Dermis microvascular lymphatic vessel endothelial cell (primary cell): ENCODE measurements at regions not wholly inside any gene's neighbourhood (a gene's known extent, or its start where the extent isn't known, plus 50 kb on each side); places are given as distances from the start of the nearest gene placed in this dataset.
"Not testable (repeated sequence)": the region's sequence is repeated elsewhere in the genome, so short reads cannot be mapped to it uniquely, and the experiment has no call there.

Source experiments
- DNase-seq, 2 donors: peaks; one replicate each; pipeline versions ENCODE4 v3.0.0 to v3.0.0-alpha.2; 2010; ENCODE audit warnings: low read depth in 2 of 2

- DNase-seq, result not testable (repeated sequence)
Measured at GRCh38 chr6:48530978-48531377, 420.0 kb upstream of the PTCHD4 start.

- no peak for DNase-seq
Measured at GRCh38 chr6:48525849-48526248, 414.9 kb upstream of the PTCHD4 start.

- DNase-seq, result no peak
Measured at GRCh38 chr6:48520951-48521350, 410.0 kb upstream of the PTCHD4 start.

- no peak for DNase-seq
Measured at GRCh38 chr6:48512390-48512789, 401.4 kb upstream of the PTCHD4 start.

GRCh38 chr6:48511378-48511777 lies 400.4 kb upstream of the PTCHD4 start:
- DNase-seq, result no peak

- DNase-seq, result no peak
Measured at GRCh38 chr6:48505621-48506020, 394.6 kb upstream of the PTCHD4 start.

- not testable (repeated sequence) for DNase-seq
Measured at GRCh38 chr6:48493432-48493831, 382.4 kb upstream of the PTCHD4 start.

- no peak for DNase-seq
Measured at GRCh38 chr6:48490658-48491057, 379.7 kb upstream of the PTCHD4 start.

GRCh38 chr6:48486876-48487275 lies 375.9 kb upstream of the PTCHD4 start:
- no peak for DNase-seq

GRCh38 chr6:48486373-48486772 lies 375.4 kb upstream of the PTCHD4 start:
- no peak for DNase-seq

GRCh38 chr6:48476257-48476656 lies 365.3 kb upstream of the PTCHD4 start:
- peak in 1 of 2 donors; percentile 45 for DNase-seq

- DNase-seq, result no peak
Measured at GRCh38 chr6:48475275-48475674, 364.3 kb upstream of the PTCHD4 start.

- DNase-seq, result no peak
Measured at GRCh38 chr6:48474830-48475229, 363.8 kb upstream of the PTCHD4 start.

GRCh38 chr6:48474136-48474535 lies 363.1 kb upstream of the PTCHD4 start:
- no peak for DNase-seq

- no peak for DNase-seq
Measured at GRCh38 chr6:48472535-48472934, 361.5 kb upstream of the PTCHD4 start.

- DNase-seq, result no peak
Measured at GRCh38 chr6:48472091-48472490, 361.1 kb upstream of the PTCHD4 start.

GRCh38 chr6:48471326-48471725 lies 360.3 kb upstream of the PTCHD4 start:
- no peak for DNase-seq

GRCh38 chr6:48449002-48449401 lies 338.0 kb upstream of the PTCHD4 start:
- DNase-seq, result no peak

- no peak for DNase-seq
Measured at GRCh38 chr6:48447251-48447650, 336.3 kb upstream of the PTCHD4 start.

GRCh38 chr6:48429610-48430009 lies 318.6 kb upstream of the PTCHD4 start:
- peak in 1 of 2 donors; percentile 2 for DNase-seq

GRCh38 chr6:48429021-48429420 lies 318.0 kb upstream of the PTCHD4 start:
- DNase-seq, result peak in 1 of 2 donors; percentile 3

GRCh38 chr6:48426636-48427035 lies 315.6 kb upstream of the PTCHD4 start:
- no peak for DNase-seq

- DNase-seq, result no peak
Measured at GRCh38 chr6:48423640-48424365, 312.8 kb upstream of the PTCHD4 start.

- DNase-seq, result no peak
Measured at GRCh38 chr6:48419992-48420391, 309.0 kb upstream of the PTCHD4 start.
